HEK293T (cell line): ENCODE measurements at regions not wholly inside any gene's neighbourhood (a gene's known extent, or its start where the extent isn't known, plus 50 kb on each side); places are given as distances from the start of the nearest gene placed in this dataset.

ENCODE experiments used
- ELF4 ChIP-seq: fragments of 450-650 bp; IDR thresholded peaks from 2 replicates; pipeline ENCODE4 v1.6.1; 2017; ENCODE audit warnings: antibody characterized with exemption
- HDGF ChIP-seq: fragments of 450-650 bp; IDR thresholded peaks from 2 replicates; pipeline ENCODE4 v1.6.1; 2017; ENCODE audit warnings: antibody characterized with exemption, borderline replicate concordance
- L3MBTL2 ChIP-seq: fragments of 450-650 bp; conservative IDR thresholded peaks from 2 replicates; pipeline ENCODE4 v1.6.1; 2016; ENCODE audit warnings: mild to moderate bottlenecking
- LEF1 ChIP-seq: fragments of 450-650 bp; IDR thresholded peaks from 2 replicates; pipeline ENCODE4 v1.6.1; 2017; ENCODE audit warnings: mild to moderate bottlenecking, borderline replicate concordance
- ZNF384 ChIP-seq: fragments of 450-650 bp; IDR thresholded peaks from 2 replicates; pipeline ENCODE4 v1.6.1; 2016

DNA sequence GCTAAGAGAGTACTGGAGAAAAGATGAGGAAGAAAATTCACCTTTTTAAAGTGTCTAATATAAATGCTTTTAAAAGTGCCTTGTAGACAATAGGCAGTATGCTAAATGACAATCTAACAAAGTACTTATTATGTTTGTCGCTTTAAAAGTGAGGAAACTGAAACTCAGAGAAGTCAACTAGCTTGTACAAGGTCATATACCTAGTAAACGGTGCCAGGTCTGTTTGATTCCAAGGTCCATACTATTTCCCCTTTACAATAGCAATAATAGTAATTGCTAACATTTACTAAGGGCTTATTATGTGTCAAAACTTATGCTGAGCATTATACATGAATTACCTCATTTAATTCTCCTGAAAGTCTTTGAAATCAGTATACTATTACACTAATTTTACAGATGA, 328.6 kb upstream of the SLC24A2 start:
- TF ChIP-seq ZNF384 (no peak), LEF1 (no peak), L3MBTL2 (no peak), HDGF (no peak), ELF4 (no peak)
